Neural cell (in vitro differentiated cells): ENCODE measurements at regions not wholly inside any gene's neighbourhood (a gene's known extent, or its start where the extent isn't known, plus 50 kb on each side); places are given as distances from the start of the nearest gene placed in this dataset.
"Not testable (repeated sequence)": the region's sequence is repeated elsewhere in the genome, so short reads cannot be mapped to it uniquely, and the experiment has no call there.

Experiments used
- EP300 ChIP-seq: fragments of 450-650 bp; conservative IDR thresholded peaks from 2 replicates; pipeline ENCODE4 v1.6.1; 2014; ENCODE audit warnings: antibody characterized with exemption, mild to moderate bottlenecking, moderate library complexity; ENCODE audit not compliant: poor library complexity, severe bottlenecking
- EZH2 ChIP-seq: fragments of 200-600, 300-800 bp; shearing (Covaris generic), sonication (generic); IDR thresholded peaks from 2 replicates; pipeline ENCODE4 v1.6.1; 2014; ENCODE audit warnings: antibody characterized with exemption, low read length, borderline replicate concordance, mild to moderate bottlenecking; ENCODE audit not compliant: insufficient read depth, poor library complexity, severe bottlenecking
- MXI1 ChIP-seq: fragments of 450-650 bp; conservative IDR thresholded peaks from 2 replicates; pipeline ENCODE4 v1.6.1; 2014; ENCODE audit warnings: antibody characterized with exemption, mild to moderate bottlenecking; ENCODE audit not compliant: poor library complexity, severe bottlenecking
- POLR2AphosphoS5 ChIP-seq: IDR thresholded peaks from 2 replicates; pipeline ENCODE4 v1.6.1; 2012
- SMC3 ChIP-seq: fragments of 450-650 bp; conservative IDR thresholded peaks from 2 replicates; pipeline ENCODE4 v1.6.1; 2014; ENCODE audit warnings: antibody characterized with exemption, mild to moderate bottlenecking, moderate library complexity; ENCODE audit not compliant: poor library complexity
- TF ChIP-seq, protein P1 (sequence below): IDR thresholded peaks from 2 replicates; pipeline ENCODE4 v1.6.1; 2012; ENCODE audit warnings: borderline replicate concordance
- TF ChIP-seq, protein P2 (sequence below): fragments of 450-650 bp; IDR thresholded peaks from 2 replicates; pipeline ENCODE4 v1.5.1; 2014; ENCODE audit warnings: antibody characterized with exemption, mild to moderate bottlenecking, moderate library complexity; ENCODE audit not compliant: poor library complexity, severe bottlenecking

GRCh38 chr20:30518906-30519305, 738.6 kb upstream of the DEFB115 start:
- TF ChIP-seq EZH2, EP300, POLR2AphosphoS5, MXI1, SMC3: not testable (repeated sequence)
- TF ChIP-seq, protein P1, sequence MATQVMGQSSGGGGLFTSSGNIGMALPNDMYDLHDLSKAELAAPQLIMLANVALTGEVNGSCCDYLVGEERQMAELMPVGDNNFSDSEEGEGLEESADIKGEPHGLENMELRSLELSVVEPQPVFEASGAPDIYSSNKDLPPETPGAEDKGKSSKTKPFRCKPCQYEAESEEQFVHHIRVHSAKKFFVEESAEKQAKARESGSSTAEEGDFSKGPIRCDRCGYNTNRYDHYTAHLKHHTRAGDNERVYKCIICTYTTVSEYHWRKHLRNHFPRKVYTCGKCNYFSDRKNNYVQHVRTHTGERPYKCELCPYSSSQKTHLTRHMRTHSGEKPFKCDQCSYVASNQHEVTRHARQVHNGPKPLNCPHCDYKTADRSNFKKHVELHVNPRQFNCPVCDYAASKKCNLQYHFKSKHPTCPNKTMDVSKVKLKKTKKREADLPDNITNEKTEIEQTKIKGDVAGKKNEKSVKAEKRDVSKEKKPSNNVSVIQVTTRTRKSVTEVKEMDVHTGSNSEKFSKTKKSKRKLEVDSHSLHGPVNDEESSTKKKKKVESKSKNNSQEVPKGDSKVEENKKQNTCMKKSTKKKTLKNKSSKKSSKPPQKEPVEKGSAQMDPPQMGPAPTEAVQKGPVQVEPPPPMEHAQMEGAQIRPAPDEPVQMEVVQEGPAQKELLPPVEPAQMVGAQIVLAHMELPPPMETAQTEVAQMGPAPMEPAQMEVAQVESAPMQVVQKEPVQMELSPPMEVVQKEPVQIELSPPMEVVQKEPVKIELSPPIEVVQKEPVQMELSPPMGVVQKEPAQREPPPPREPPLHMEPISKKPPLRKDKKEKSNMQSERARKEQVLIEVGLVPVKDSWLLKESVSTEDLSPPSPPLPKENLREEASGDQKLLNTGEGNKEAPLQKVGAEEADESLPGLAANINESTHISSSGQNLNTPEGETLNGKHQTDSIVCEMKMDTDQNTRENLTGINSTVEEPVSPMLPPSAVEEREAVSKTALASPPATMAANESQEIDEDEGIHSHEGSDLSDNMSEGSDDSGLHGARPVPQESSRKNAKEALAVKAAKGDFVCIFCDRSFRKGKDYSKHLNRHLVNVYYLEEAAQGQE: not testable (repeated sequence)
- TF ChIP-seq, protein P2, sequence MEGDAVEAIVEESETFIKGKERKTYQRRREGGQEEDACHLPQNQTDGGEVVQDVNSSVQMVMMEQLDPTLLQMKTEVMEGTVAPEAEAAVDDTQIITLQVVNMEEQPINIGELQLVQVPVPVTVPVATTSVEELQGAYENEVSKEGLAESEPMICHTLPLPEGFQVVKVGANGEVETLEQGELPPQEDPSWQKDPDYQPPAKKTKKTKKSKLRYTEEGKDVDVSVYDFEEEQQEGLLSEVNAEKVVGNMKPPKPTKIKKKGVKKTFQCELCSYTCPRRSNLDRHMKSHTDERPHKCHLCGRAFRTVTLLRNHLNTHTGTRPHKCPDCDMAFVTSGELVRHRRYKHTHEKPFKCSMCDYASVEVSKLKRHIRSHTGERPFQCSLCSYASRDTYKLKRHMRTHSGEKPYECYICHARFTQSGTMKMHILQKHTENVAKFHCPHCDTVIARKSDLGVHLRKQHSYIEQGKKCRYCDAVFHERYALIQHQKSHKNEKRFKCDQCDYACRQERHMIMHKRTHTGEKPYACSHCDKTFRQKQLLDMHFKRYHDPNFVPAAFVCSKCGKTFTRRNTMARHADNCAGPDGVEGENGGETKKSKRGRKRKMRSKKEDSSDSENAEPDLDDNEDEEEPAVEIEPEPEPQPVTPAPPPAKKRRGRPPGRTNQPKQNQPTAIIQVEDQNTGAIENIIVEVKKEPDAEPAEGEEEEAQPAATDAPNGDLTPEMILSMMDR: not testable (repeated sequence)
